Hematopoietic multipotent progenitor cell treated with erythropoietin and hydrocortisone succinate and interleukin-3 and kit ligand, for 8 days (in vitro differentiated cells): ENCODE measurements at regions not wholly inside any gene's neighbourhood (a gene's known extent, or its start where the extent isn't known, plus 50 kb on each side); places are given as distances from the start of the nearest gene placed in this dataset.

Experiments used
- DNase-seq: peaks from one replicate; pipeline ENCODE4 v3.0.0-alpha.2; 2015

GRCh38 chr4:42736527-42737195, 79.8 kb upstream of the ATP8A1 start:
- DNase-seq, result no peak

- no peak for DNase-seq
Measured at GRCh38 chr4:42733380-42733779, 76.5 kb upstream of the ATP8A1 start.

GRCh38 chr4:42732776-42733175, 75.9 kb upstream of the ATP8A1 start:
- no peak for DNase-seq

GRCh38 chr4:42729505-42730237, 72.8 kb upstream of the ATP8A1 start:
- DNase-seq, result no peak

- no peak for DNase-seq
Measured at GRCh38 chr4:42724451-42724850, 67.5 kb upstream of the ATP8A1 start.

GRCh38 chr4:42720533-42720932, 63.6 kb upstream of the ATP8A1 start:
- DNase-seq, result no peak

- no peak for DNase-seq
Measured at GRCh38 chr4:42719257-42719656, 62.4 kb upstream of the ATP8A1 start.

- no peak for DNase-seq
Measured at GRCh38 chr4:42718336-42718735, 61.4 kb upstream of the ATP8A1 start.

- no peak for DNase-seq
Measured at GRCh38 chr4:42716996-42717395, 60.1 kb upstream of the ATP8A1 start.

- DNase-seq, result no peak
Measured at GRCh38 chr4:42715807-42716482, 59.0 kb upstream of the ATP8A1 start.

GRCh38 chr4:42713391-42713790, 56.5 kb upstream of the ATP8A1 start:
- DNase-seq, result no peak

- no peak for DNase-seq
Measured at GRCh38 chr4:42712854-42713253, 55.9 kb upstream of the ATP8A1 start.

- no peak for DNase-seq
Measured at GRCh38 chr4:42711496-42711895, 54.6 kb upstream of the ATP8A1 start.

GRCh38 chr4:42710761-42711160, 53.9 kb upstream of the ATP8A1 start:
- DNase-seq, result no peak

GRCh38 chr4:42710329-42710728, 53.4 kb upstream of the ATP8A1 start:
- no peak for DNase-seq

- DNase-seq, result no peak
Measured at GRCh38 chr4:42709392-42710065, 52.6 kb upstream of the ATP8A1 start.

- DNase-seq, result no peak
Measured at GRCh38 chr4:42708625-42709024, 51.7 kb upstream of the ATP8A1 start.
